ENCODE measurements at regions not wholly inside any gene's neighbourhood (a gene's known extent, or its start where the extent isn't known, plus 50 kb on each side); places are given as distances from the start of the nearest gene placed in this dataset.
"Not testable (repeated sequence)": the region's sequence is repeated elsewhere in the genome, so short reads cannot be mapped to it uniquely, and the experiment has no call there.

GRCh38 chr16:51989637-51990230 is 557.2 kb downstream of the TOX3 start:
- Histone ChIP-seq H3K27me3 (no peaks in the 10 kb centered on the region), H3K9ac (no peak overlapping the region), H3K36me3 (no peaks in the 10 kb centered on the region), H3K9me3 (no peaks in the 10 kb centered on the region), H3K4me1 (no peaks in the 10 kb centered on the region), H3K27ac (no peak overlapping the region), H4K20me1 (no peaks in the 10 kb centered on the region), H3K4me2 (no peak overlapping the region), H3K4me3 (no peak overlapping the region)
- TF ChIP-seq Cebpa-rat (IDR thresholded peaks at IDR 0.05): no peak

- Histone ChIP-seq H3K4me3 (no peak overlapping the region), H3K4me2 (no peak overlapping the region), H3K9ac (no peak overlapping the region), H3K27me3 (no peaks in the 10 kb centered on the region), H3K27ac (no peak overlapping the region), H3K36me3 (no peaks in the 10 kb centered on the region), H4K20me1 (no peaks in the 10 kb centered on the region), H3K4me1 (no peaks in the 10 kb centered on the region), H3K9me3 (no peaks in the 10 kb centered on the region)
- TF ChIP-seq Cebpa-rat (IDR thresholded peaks at IDR 0.05): no peak
Observed at GRCh38 chr16:51988977-51989376, 558.0 kb downstream of the TOX3 start.

DNA sequence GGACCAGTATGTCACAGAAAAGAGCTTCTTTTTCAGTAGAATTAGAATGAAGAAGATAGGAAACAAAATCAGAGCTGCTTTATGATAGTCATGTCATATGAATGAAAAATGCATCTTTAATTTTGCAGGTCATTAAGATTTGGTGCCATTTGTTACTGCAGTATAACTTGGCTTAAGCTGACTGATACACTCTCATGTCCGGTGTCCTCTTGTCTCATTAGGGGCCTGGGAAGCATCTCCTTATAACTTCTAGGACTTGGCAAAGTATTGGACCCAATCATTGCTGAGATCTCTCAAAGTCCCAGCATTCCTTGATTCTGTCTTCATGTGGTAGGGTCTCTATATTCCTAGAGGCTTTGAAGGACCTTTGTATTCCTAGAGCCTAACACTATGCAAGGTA is 559.4 kb downstream of the TOX3 start:
- no peak overlapping the region for H3K9ac ChIP-seq
- no peaks in the 10 kb centered on the region for H4K20me1 ChIP-seq
- no peak overlapping the region for H3K4me2 ChIP-seq
- no peak overlapping the region for H3K4me3 ChIP-seq
- no peaks in the 10 kb centered on the region for H3K4me1 ChIP-seq
- H3K9me3 ChIP-seq: no peaks in the 10 kb centered on the region
- no peaks in the 10 kb centered on the region for H3K36me3 ChIP-seq
- H3K27me3 ChIP-seq: no peaks in the 10 kb centered on the region
- TF ChIP-seq Cebpa-rat (IDR thresholded peaks at IDR 0.05): no peak
- no peak overlapping the region for H3K27ac ChIP-seq

- H3K9ac ChIP-seq: no peak overlapping the region
- H3K27me3 ChIP-seq: no peaks in the 10 kb centered on the region
- H3K36me3 ChIP-seq: no peaks in the 10 kb centered on the region
- H3K4me2 ChIP-seq: no peak overlapping the region
- no peaks in the 10 kb centered on the region for H3K4me1 ChIP-seq
- no peaks in the 10 kb centered on the region for H4K20me1 ChIP-seq
- TF ChIP-seq Cebpa-rat (IDR thresholded peaks at IDR 0.05): no peak
- H3K27ac ChIP-seq: no peak overlapping the region
- no peak overlapping the region for H3K4me3 ChIP-seq
- no peaks in the 10 kb centered on the region for H3K9me3 ChIP-seq
Observed at GRCh38 chr16:51986717-51987116, 560.2 kb downstream of the TOX3 start.

DNA sequence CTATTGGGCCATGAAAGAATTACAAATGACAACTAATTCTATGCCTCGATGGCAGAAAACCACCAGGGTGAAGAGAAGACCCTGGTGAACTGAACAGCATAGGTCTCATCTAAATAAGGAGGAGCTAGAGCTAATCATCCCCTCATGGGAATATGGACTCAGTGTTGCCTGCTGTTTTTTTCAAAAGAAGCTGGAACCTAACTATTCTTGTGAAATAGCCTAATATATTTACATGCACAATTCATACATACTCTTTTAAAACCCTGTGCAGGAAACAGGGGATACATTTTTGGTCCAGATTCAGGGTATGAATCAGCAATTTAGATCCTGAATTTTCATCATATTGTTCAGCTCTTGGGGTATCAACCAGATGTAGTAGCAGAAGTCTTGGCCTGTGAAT is 560.6 kb downstream of the TOX3 start:
- no peaks in the 10 kb centered on the region for H4K20me1 ChIP-seq
- H3K9ac ChIP-seq: no peak overlapping the region
- no peak overlapping the region for H3K4me2 ChIP-seq
- no peaks in the 10 kb centered on the region for H3K9me3 ChIP-seq
- no peaks in the 10 kb centered on the region for H3K36me3 ChIP-seq
- no peak overlapping the region for H3K4me3 ChIP-seq
- no peak overlapping the region for H3K27ac ChIP-seq
- no peaks in the 10 kb centered on the region for H3K27me3 ChIP-seq
- H3K4me1 ChIP-seq: no peaks in the 10 kb centered on the region
- no peak for TF ChIP-seq Cebpa-rat (IDR thresholded peaks at IDR 0.05)

- H3K9ac ChIP-seq: no peak overlapping the region
- no peak overlapping the region for H3K4me2 ChIP-seq
- no peaks in the 10 kb centered on the region for H3K27me3 ChIP-seq
- no peaks in the 10 kb centered on the region for H4K20me1 ChIP-seq
- no peak for TF ChIP-seq Cebpa-rat (IDR thresholded peaks at IDR 0.05)
- no peak overlapping the region for H3K4me3 ChIP-seq
- no peaks in the 10 kb centered on the region for H3K4me1 ChIP-seq
- no peaks in the 10 kb centered on the region for H3K9me3 ChIP-seq
- no peaks in the 10 kb centered on the region for H3K36me3 ChIP-seq
- no peak overlapping the region for H3K27ac ChIP-seq
Observed at GRCh38 chr16:51985126-51985525, 561.8 kb downstream of the TOX3 start.

- Histone ChIP-seq H3K9ac (no peak overlapping the region), H3K9me3 (no peaks in the 10 kb centered on the region), H4K20me1 (no peaks in the 10 kb centered on the region), H3K4me3 (no peak overlapping the region), H3K4me2 (no peak overlapping the region), H3K27ac (no peak overlapping the region), H3K4me1 (no peaks in the 10 kb centered on the region), H3K36me3 (no peaks in the 10 kb centered on the region), H3K27me3 (no peaks in the 10 kb centered on the region)
- no peak for TF ChIP-seq Cebpa-rat (IDR thresholded peaks at IDR 0.05)
Observed at GRCh38 chr16:51984395-51984794, 562.5 kb downstream of the TOX3 start.

GRCh38 chr16:51982715-51983680 is 563.9 kb downstream of the TOX3 start:
- Histone ChIP-seq H3K4me1 (no peaks in the 10 kb centered on the region), H4K20me1 (no peaks in the 10 kb centered on the region), H3K27me3 (no peaks in the 10 kb centered on the region), H3K9ac (no peak overlapping the region), H3K4me2 (no peak overlapping the region), H3K27ac (no peak overlapping the region), H3K36me3 (no peaks in the 10 kb centered on the region), H3K4me3 (no peak overlapping the region), H3K9me3 (no peaks in the 10 kb centered on the region)
- TF ChIP-seq Cebpa-rat (IDR thresholded peaks at IDR 0.05): no peak

DNA sequence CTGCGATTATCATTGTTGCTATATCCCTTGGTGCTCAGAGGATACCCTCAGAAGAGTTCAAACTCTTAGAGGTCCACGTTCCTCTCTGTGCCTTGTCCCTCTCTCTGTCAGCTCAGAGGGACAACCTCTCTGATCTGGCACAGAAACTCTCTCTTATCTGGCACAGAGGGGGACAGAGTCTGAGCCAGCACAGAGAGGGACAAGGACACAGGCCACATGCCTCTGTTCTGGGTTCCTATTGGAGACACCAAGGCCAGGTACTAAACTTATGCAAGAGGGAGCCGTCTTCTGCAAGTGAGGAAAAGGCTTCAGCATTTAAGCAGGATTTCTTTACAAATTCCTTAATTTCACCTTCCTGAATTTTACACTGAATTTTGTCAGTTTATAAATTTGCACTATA is 565.2 kb downstream of the TOX3 start:
- Histone ChIP-seq H4K20me1 (no peaks in the 10 kb centered on the region), H3K36me3 (no peaks in the 10 kb centered on the region), H3K9ac (no peak overlapping the region), H3K4me3 (no peak overlapping the region), H3K27ac (no peak overlapping the region), H3K4me1 (no peaks in the 10 kb centered on the region), H3K27me3 (no peaks in the 10 kb centered on the region), H3K9me3 (no peaks in the 10 kb centered on the region), H3K4me2 (no peak overlapping the region)
- no peak for TF ChIP-seq Cebpa-rat (IDR thresholded peaks at IDR 0.05)

- not testable (repeated sequence) for H3K9me3 ChIP-seq, H3K27ac ChIP-seq, H3K9ac ChIP-seq, H3K27me3 ChIP-seq, H3K4me1 ChIP-seq, H3K4me3 ChIP-seq, H3K36me3 ChIP-seq, H4K20me1 ChIP-seq, H3K4me2 ChIP-seq
Observed at GRCh38 chr16:51977506-51977905, 569.4 kb downstream of the TOX3 start.
